ENCODE measurements at regions not wholly inside any gene's neighbourhood (a gene's known extent, or its start where the extent isn't known, plus 50 kb on each side); places are given as distances from the start of the nearest gene placed in this dataset.
A peak's percentile ranks its signal among the peaks of the same experiment; 100 is the strongest.

DNA sequence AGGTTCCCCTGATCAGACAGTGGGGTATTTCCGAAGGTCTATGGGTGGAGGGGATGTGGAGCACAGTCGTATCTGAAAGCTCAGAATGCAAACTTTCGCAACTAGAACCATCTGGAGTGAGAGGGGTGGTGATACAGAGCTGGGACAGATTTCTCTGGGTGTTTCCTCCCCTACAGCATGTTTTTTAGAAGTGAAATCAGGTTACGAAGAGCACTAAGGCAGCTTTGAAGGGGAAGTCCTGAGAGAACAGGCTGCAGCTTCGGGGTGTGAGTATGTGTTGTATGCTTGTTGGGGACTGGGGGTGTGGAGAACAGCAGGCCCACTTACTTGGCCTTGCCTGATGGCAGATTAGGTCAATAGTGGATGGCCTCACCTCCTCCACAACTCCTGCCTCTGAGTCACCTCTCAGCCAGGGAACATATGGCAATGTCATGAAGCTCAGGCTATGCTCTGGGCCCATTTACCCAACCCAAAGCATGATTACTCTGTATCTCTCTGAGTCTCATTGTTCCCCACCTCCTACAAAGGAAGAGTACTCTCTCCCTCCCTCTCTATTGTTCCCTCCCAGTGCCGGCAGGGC lies 107.2 kb upstream of the RASGRP1 start:
- intact Hi-C loops (cut with DNase I; ENCODE audit: low total_unique reads), result no loop called here
- 77% methylated on average over 6 of the region's 6 CpGs; no CpG with 5 or more reads in 1 of the 2 donors for WGBS, 2 donors (ENCODE audit: low coverage in 1 of 2)

DNA sequence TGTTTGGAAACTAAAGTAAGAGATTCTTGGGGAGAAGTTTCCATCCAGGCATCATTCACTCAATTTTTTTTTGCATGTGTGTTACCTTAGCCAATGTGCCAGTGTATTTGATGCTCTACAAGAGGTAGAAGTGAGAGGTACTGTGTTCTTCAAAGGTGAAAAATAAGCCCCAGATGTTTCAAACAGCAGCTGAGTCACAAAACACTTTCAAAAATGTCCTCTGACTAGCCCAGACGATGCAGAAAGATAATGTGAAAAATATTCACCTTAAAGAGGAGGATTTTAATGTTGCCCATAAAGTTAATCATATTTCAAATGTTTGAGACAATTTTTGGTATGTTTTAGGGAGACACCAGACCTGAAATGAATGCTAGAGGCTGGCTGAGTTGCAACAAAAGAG lies 107.7 kb upstream of the RASGRP1 start:
- Histone ChIP-seq H3K4me3 (no peak overlapping the region), H3K27me3 (no peaks in the 10 kb centered on the region), H3K9me3 (no peaks in the 10 kb centered on the region), H3K36me3 (no peaks in the 10 kb centered on the region), H3K27ac (peak overlapping the region in 1 of 4 donors; percentile 29), H3K4me1 (no peaks in the 10 kb centered on the region)
- in situ Hi-C loops (cut with MboI; ENCODE audit: low pct_ligation_motif_present in 1 of 4, low pct_unique_long_range_greater_than_20kb in 1 of 4, low sequenced_read_pairs in 3 of 4) (no loop called here), intact Hi-C loops (cut with DNase I; ENCODE audit: low total_unique reads) (no loop called here)
- TF ChIP-seq, protein P1, sequence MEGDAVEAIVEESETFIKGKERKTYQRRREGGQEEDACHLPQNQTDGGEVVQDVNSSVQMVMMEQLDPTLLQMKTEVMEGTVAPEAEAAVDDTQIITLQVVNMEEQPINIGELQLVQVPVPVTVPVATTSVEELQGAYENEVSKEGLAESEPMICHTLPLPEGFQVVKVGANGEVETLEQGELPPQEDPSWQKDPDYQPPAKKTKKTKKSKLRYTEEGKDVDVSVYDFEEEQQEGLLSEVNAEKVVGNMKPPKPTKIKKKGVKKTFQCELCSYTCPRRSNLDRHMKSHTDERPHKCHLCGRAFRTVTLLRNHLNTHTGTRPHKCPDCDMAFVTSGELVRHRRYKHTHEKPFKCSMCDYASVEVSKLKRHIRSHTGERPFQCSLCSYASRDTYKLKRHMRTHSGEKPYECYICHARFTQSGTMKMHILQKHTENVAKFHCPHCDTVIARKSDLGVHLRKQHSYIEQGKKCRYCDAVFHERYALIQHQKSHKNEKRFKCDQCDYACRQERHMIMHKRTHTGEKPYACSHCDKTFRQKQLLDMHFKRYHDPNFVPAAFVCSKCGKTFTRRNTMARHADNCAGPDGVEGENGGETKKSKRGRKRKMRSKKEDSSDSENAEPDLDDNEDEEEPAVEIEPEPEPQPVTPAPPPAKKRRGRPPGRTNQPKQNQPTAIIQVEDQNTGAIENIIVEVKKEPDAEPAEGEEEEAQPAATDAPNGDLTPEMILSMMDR (IDR thresholded peaks at IDR 0.05), result no peak
- no peak for TF ChIP-seq POLR2A (IDR thresholded peaks at IDR 0.05)
- no peak for TF ChIP-seq EP300 (IDR thresholded peaks at IDR 0.05; ENCODE audit: low read depth)
- TF ChIP-seq POLR2AphosphoS5 (IDR thresholded peaks at IDR 0.05), result no peak
- DNase-seq, result no peak
- WGBS, 2 donors (ENCODE audit: low coverage in 1 of 2), result 73 to 89% methylated on average over 1 of the region's 1 CpG

More for the DNA sequence above, 107.2 kb upstream of the RASGRP1 start:
- DNase-seq, result no peak
- Histone ChIP-seq H3K27ac (peak overlapping the region in 1 of 4 donors; percentile 29), H3K36me3 (no peaks in the 10 kb centered on the region), H3K4me1 (no peaks in the 10 kb centered on the region), H3K27me3 (no peaks in the 10 kb centered on the region), H3K9me3 (no peaks in the 10 kb centered on the region), H3K4me3 (no peak overlapping the region)
- in situ Hi-C loops (cut with MboI; ENCODE audit: low pct_ligation_motif_present in 1 of 4, low pct_unique_long_range_greater_than_20kb in 1 of 4, low sequenced_read_pairs in 3 of 4), result no loop called here
- TF ChIP-seq, protein P1 (IDR thresholded peaks at IDR 0.05), result no peak
- TF ChIP-seq EP300 (IDR thresholded peaks at IDR 0.05; ENCODE audit: low read depth) (no peak), POLR2A (IDR thresholded peaks at IDR 0.05) (no peak), POLR2AphosphoS5 (IDR thresholded peaks at IDR 0.05) (peak in 1 of 3 donors; percentile 5)

- no peaks in the 10 kb centered on the region for H3K36me3 ChIP-seq
- intact Hi-C loops (cut with DNase I; ENCODE audit: low total_unique reads), result no loop called here
- DNase-seq, result peak; percentile 19
- peak overlapping the region in 1 of 4 donors; percentile 29 for H3K27ac ChIP-seq
- no peak overlapping the region for H3K4me3 ChIP-seq
- no peaks in the 10 kb centered on the region for H3K27me3 ChIP-seq
- TF ChIP-seq EP300 (IDR thresholded peaks at IDR 0.05; ENCODE audit: low read depth) (no peak), POLR2AphosphoS5 (IDR thresholded peaks at IDR 0.05) (no peak), POLR2A (IDR thresholded peaks at IDR 0.05) (no peak)
- TF ChIP-seq, protein P1 (IDR thresholded peaks at IDR 0.05), result no peak
- no peaks in the 10 kb centered on the region for H3K4me1 ChIP-seq
- 48 to 70% methylated on average over 3 to 14 of the region's 14 CpGs for WGBS, 2 donors (ENCODE audit: low coverage in 1 of 2)
- no peaks in the 10 kb centered on the region for H3K9me3 ChIP-seq
- in situ Hi-C loops (cut with MboI; ENCODE audit: low pct_ligation_motif_present in 1 of 4, low pct_unique_long_range_greater_than_20kb in 1 of 4, low sequenced_read_pairs in 3 of 4), result no loop called here
Observed at GRCh38 chr15:38672814-38673670, 108.4 kb upstream of the RASGRP1 start.

DNA sequence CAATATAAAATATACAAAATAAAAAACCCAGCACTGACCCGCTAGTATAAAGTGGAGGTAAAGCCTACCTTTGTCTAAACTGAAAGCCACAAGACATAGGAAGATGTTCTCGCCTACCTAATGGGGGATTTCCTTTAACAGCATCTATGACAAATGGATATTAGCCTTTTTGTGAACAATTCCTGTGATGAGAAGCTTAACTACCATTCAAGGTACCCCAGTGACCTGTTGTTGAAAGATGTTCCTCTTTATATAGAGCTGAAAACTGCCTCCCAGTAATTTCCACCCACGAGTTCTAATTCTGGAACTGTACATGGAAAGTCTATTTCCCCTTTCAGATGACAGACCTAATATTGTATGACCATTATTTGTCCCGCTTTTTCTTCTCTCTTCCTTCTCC lies 109.8 kb upstream of the RASGRP1 start:
- Histone ChIP-seq H3K9me3 (no peaks in the 10 kb centered on the region), H3K36me3 (no peaks in the 10 kb centered on the region), H3K4me1 (no peaks in the 10 kb centered on the region), H3K27me3 (no peaks in the 10 kb centered on the region), H3K4me3 (no peak overlapping the region), H3K27ac (no peak overlapping the region)
- DNase-seq, result no peak
- intact Hi-C loops (cut with DNase I; ENCODE audit: low total_unique reads), result no loop called here
- TF ChIP-seq, protein P1 (IDR thresholded peaks at IDR 0.05), result no peak
- no peak for TF ChIP-seq EP300 (IDR thresholded peaks at IDR 0.05; ENCODE audit: low read depth)
- no peak for TF ChIP-seq POLR2AphosphoS5 (IDR thresholded peaks at IDR 0.05)
- TF ChIP-seq POLR2A (IDR thresholded peaks at IDR 0.05), result no peak
- in situ Hi-C loops (cut with MboI; ENCODE audit: low pct_ligation_motif_present in 1 of 4, low pct_unique_long_range_greater_than_20kb in 1 of 4, low sequenced_read_pairs in 3 of 4), result no loop called here
- 64 to 74% methylated on average over 4 of the region's 4 CpGs for WGBS, 2 donors (ENCODE audit: low coverage in 1 of 2)

All from transverse colon (tissue), 4 donors.